H9 (cell line): ENCODE measurements at regions not wholly inside any gene's neighbourhood (a gene's known extent, or its start where the extent isn't known, plus 50 kb on each side); places are given as distances from the start of the nearest gene placed in this dataset.

Source experiments
- DNase-seq: peaks from one replicate; pipeline ENCODE4 v3.0.0-alpha.2; 2017
- H2AFZ ChIP-seq: one replicate; pipeline ENCODE4 v1.6.1; 2013; ENCODE audit warnings: mild to moderate bottlenecking, low read length, control low read depth, moderate library complexity
- H2AK5ac ChIP-seq: 2 replicates; pipeline ENCODE4 v1.6.1; 2013; ENCODE audit warnings: low read length, control low read depth, mixed read lengths; ENCODE audit not compliant: insufficient read length
- H2BK120ac ChIP-seq: one replicate; pipeline ENCODE4 v1.6.1; 2013; ENCODE audit warnings: low read depth, mild to moderate bottlenecking, low read length, control low read depth, inconsistent platforms; ENCODE audit not compliant: poor library complexity, severe bottlenecking
- H2BK12ac ChIP-seq: 2 replicates; pipeline ENCODE4 v1.6.1; 2013; ENCODE audit warnings: low read length, control low read depth, mixed read lengths, low read depth; ENCODE audit not compliant: insufficient read length
- H2BK15ac ChIP-seq: 2 replicates; pipeline ENCODE4 v1.6.1; 2013; ENCODE audit warnings: low read depth, low read length, control low read depth
- H2BK20ac ChIP-seq: one replicate; pipeline ENCODE4 v1.6.1; 2013; ENCODE audit warnings: low read depth, mild to moderate bottlenecking, low read length, control low read depth, inconsistent platforms; ENCODE audit not compliant: poor library complexity, severe bottlenecking
- H2BK5ac ChIP-seq: 2 replicates; pipeline ENCODE4 v1.6.1; 2013; ENCODE audit warnings: low read length, control low read depth, mixed read lengths; ENCODE audit not compliant: insufficient read length
- H3K14ac ChIP-seq: 2 replicates; pipeline ENCODE4 v1.6.1; 2013; ENCODE audit warnings: low read length, control low read depth; ENCODE audit not compliant: insufficient read depth
- H3K18ac ChIP-seq: 2 replicates; pipeline ENCODE4 v1.6.1; 2013; ENCODE audit warnings: low read depth, mild to moderate bottlenecking, mixed read lengths, low read length, control low read depth; ENCODE audit not compliant: insufficient read length
- H3K23ac ChIP-seq: 2 replicates; pipeline ENCODE4 v1.6.1; 2013; ENCODE audit warnings: low read length, control low read depth, mixed read lengths, low read depth; ENCODE audit not compliant: insufficient read length
- H3K23me2 ChIP-seq: 2 replicates; pipeline ENCODE4 v1.6.1; 2013; ENCODE audit warnings: low read depth, mild to moderate bottlenecking, mixed read lengths, low read length, control low read depth; ENCODE audit not compliant: insufficient read length, poor library complexity, severe bottlenecking
- H3K27ac ChIP-seq: 2 replicates; pipeline ENCODE4 v1.5.1; 2013; ENCODE audit warnings: low read length, control low read depth, mixed read lengths, low read depth; ENCODE audit not compliant: insufficient read length
- H3K27me3 ChIP-seq: 2 replicates; pipeline ENCODE4 v1.6.1; 2013; ENCODE audit warnings: low read length, control low read depth, inconsistent platforms; ENCODE audit not compliant: insufficient read depth
- H3K4ac ChIP-seq: 2 replicates; pipeline ENCODE4 v1.6.1; 2013; ENCODE audit warnings: low read depth, mild to moderate bottlenecking, control low read depth, inconsistent platforms, low read length, moderate library complexity
- H3K4me1 ChIP-seq: 2 replicates; pipeline ENCODE4 v1.6.1; 2013; ENCODE audit warnings: low read length, control low read depth, inconsistent platforms; ENCODE audit not compliant: insufficient read depth
- H3K4me2 ChIP-seq: 2 replicates; pipeline ENCODE4 v1.6.1; 2013; ENCODE audit warnings: low read length, control low read depth, mixed read lengths; ENCODE audit not compliant: insufficient read length, insufficient read depth
- H3K56ac ChIP-seq: 2 replicates; pipeline ENCODE4 v1.6.1; 2013; ENCODE audit warnings: low read depth, mild to moderate bottlenecking, mixed read lengths, low read length, control low read depth; ENCODE audit not compliant: insufficient read length
- H3K79me1 ChIP-seq: 2 replicates; pipeline ENCODE4 v1.6.1; 2013; ENCODE audit warnings: low read depth, mild to moderate bottlenecking, moderate library complexity, low read length, control low read depth, inconsistent platforms; ENCODE audit not compliant: insufficient read depth, poor library complexity, severe bottlenecking
- H3K79me2 ChIP-seq: 2 replicates; pipeline ENCODE4 v1.6.1; 2013; ENCODE audit warnings: low read length, control low read depth, inconsistent platforms; ENCODE audit not compliant: insufficient read depth
- H3K9ac ChIP-seq: 2 replicates; pipeline ENCODE4 v1.6.1; 2013; ENCODE audit warnings: low read length, control low read depth, mixed read lengths; ENCODE audit not compliant: insufficient read length; ENCODE audit errors: extremely low read depth
- H3K9me3 ChIP-seq: one replicate; pipeline ENCODE4 v1.6.1; 2013; ENCODE audit warnings: low read depth, low read length, inconsistent platforms; ENCODE audit not compliant: control insufficient read depth
- H3T11ph ChIP-seq: one replicate; pipeline ENCODE4 v1.6.1; 2013; ENCODE audit warnings: mild to moderate bottlenecking, low read length, control low read depth, inconsistent platforms
- H4K20me1 ChIP-seq: one replicate; pipeline ENCODE4 v1.6.1; 2013; ENCODE audit not compliant: control insufficient read depth, insufficient read length, insufficient read depth
- H4K5ac ChIP-seq: 2 replicates; pipeline ENCODE4 v1.6.1; 2013; ENCODE audit warnings: low read depth, mild to moderate bottlenecking, mixed read lengths, low read length, control low read depth; ENCODE audit not compliant: insufficient read length
- H4K8ac ChIP-seq: replicated peaks from 2 replicates; pipeline ENCODE4 v1.6.1; 2013; ENCODE audit warnings: low read length, control low read depth, mixed read lengths, low read depth; ENCODE audit not compliant: insufficient read length
- H4K91ac ChIP-seq: 2 replicates; pipeline ENCODE4 v1.6.1; 2013; ENCODE audit warnings: low read depth, mild to moderate bottlenecking, moderate library complexity, mixed read lengths, low read length, control low read depth; ENCODE audit not compliant: insufficient read length
- H3K27ac Mint-ChIP-seq, 3 experiments: 2 replicates in 2 of 3; 3 replicates in 1 of 3; pipeline ENCODE4 v1.8.0; 2020 to 2021; ENCODE audit warnings: mixed read lengths in 3 of 3, mild to moderate bottlenecking in 1 of 3, moderate library complexity in 1 of 3
- H3K27me3 Mint-ChIP-seq: 2 replicates; pipeline ENCODE4 v1.8.0; 2021; ENCODE audit warnings: low read depth, mild to moderate bottlenecking, moderate library complexity, mixed read lengths
- H3K36me3 Mint-ChIP-seq, 3 experiments: 2 replicates in 2 of 3; 3 replicates in 1 of 3; pipeline ENCODE4 v1.8.0; 2020 to 2021; ENCODE audit warnings: low read depth in 3 of 3, mixed read lengths in 3 of 3; ENCODE audit not compliant: insufficient read depth in 1 of 3
- H3K4me1 Mint-ChIP-seq, 2 experiments: 2 replicates each; pipeline ENCODE4 v1.8.0; 2020; ENCODE audit warnings: mixed read lengths in 2 of 2
- H3K4me3 Mint-ChIP-seq, 2 experiments: 2 replicates in 1 of 2; 3 replicates in 1 of 2; pipeline ENCODE4 v1.8.0; 2020 to 2021; ENCODE audit warnings: mild to moderate bottlenecking in 2 of 2, mixed read lengths in 2 of 2, moderate library complexity in 1 of 2
- H3K9me3 Mint-ChIP-seq, 2 experiments: 2 replicates in 1 of 2; 3 replicates in 1 of 2; pipeline ENCODE4 v1.8.0; 2020; ENCODE audit warnings: mild to moderate bottlenecking in 2 of 2, mixed read lengths in 2 of 2, moderate library complexity in 1 of 2
- WGBS: extraction: QIAGEN DNeasy Blood & Tissue Kit; methylation state at CpG from one replicate; pipeline ENCODE4 v1.1.7; 2013; ENCODE audit warnings: missing lambda C conversion rate, low lambda C conversion rate, mixed read lengths; ENCODE audit not compliant: insufficient read length; ENCODE audit errors: extremely low coverage; 5-methylcytosine and 5-hydroxymethylcytosine counted together
- TF ChIP-seq, protein P1 (sequence below): fragments of 200-600 bp; sonication (generic); conservative IDR thresholded peaks from 3 replicates; pipeline ENCODE4 v1.8.0; 2021; ENCODE audit warnings: antibody characterized with exemption, mild to moderate bottlenecking

DNA sequence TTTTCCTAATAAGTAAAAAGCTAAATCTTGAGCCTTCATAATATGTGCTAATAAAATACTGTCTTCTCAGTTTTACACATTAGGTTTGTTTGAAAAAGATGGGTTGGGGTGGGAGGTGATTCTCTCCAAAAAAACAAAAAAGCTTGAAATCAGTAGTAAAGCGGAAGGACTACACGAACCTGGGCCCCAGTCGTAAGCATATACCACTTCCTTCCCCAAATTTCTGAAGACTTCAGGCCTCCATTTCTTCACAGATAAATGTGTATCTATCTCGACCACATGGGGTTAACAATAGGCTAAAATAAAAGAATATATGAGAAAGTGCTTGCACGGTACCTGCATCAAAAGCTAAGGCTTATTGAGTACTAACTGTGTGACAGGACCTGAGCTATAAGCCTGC, 51.6 kb upstream of the PAX2 start:
- H3K27me3 ChIP-seq: no peaks in the 10 kb centered on the region

More for the DNA sequence above, 51.6 kb upstream of the PAX2 start:
- no peak overlapping the region for H2AK5ac ChIP-seq
- no peaks in the 10 kb centered on the region for H3K4me1 ChIP-seq
- no peak overlapping the region for H2BK15ac ChIP-seq
- no peaks in the 10 kb centered on the region for H3K9me3 ChIP-seq
- H3K18ac ChIP-seq: no peak overlapping the region
- no peak overlapping the region for H4K8ac ChIP-seq
- no peak overlapping the region for H3K27ac ChIP-seq
- no peak overlapping the region for H4K5ac ChIP-seq
- no peak overlapping the region for H3T11ph ChIP-seq
- H3K23me2 ChIP-seq: no peaks in the 10 kb centered on the region
- H3K56ac ChIP-seq: no peak overlapping the region
- no peak overlapping the region for H3K14ac ChIP-seq
- TF ChIP-seq, protein P1, sequence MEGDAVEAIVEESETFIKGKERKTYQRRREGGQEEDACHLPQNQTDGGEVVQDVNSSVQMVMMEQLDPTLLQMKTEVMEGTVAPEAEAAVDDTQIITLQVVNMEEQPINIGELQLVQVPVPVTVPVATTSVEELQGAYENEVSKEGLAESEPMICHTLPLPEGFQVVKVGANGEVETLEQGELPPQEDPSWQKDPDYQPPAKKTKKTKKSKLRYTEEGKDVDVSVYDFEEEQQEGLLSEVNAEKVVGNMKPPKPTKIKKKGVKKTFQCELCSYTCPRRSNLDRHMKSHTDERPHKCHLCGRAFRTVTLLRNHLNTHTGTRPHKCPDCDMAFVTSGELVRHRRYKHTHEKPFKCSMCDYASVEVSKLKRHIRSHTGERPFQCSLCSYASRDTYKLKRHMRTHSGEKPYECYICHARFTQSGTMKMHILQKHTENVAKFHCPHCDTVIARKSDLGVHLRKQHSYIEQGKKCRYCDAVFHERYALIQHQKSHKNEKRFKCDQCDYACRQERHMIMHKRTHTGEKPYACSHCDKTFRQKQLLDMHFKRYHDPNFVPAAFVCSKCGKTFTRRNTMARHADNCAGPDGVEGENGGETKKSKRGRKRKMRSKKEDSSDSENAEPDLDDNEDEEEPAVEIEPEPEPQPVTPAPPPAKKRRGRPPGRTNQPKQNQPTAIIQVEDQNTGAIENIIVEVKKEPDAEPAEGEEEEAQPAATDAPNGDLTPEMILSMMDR: no peak
- H2BK20ac ChIP-seq: no peak overlapping the region
- H3K4me1 Mint-ChIP-seq: no peaks in the 10 kb centered on the region
- peaks cover 69% of the 10 kb centered on the region for H3K27me3 Mint-ChIP-seq
- no peak overlapping the region for H2BK12ac ChIP-seq
- H2AFZ ChIP-seq: no peak overlapping the region
- no peak overlapping the region for H3K23ac ChIP-seq
- H3K4me3 Mint-ChIP-seq: no peak overlapping the region; a peak in 1 of 5 replicates
- no peaks in the 10 kb centered on the region for H3K9me3 Mint-ChIP-seq
- no peak overlapping the region for H3K9ac ChIP-seq
- H3K27ac Mint-ChIP-seq: no peak overlapping the region
- H4K91ac ChIP-seq: no peak overlapping the region
- no peaks in the 10 kb centered on the region for H3K79me1 ChIP-seq
- H2BK5ac ChIP-seq: no peak overlapping the region
- H3K79me2 ChIP-seq: no peaks in the 10 kb centered on the region
- no peaks in the 10 kb centered on the region for H3K36me3 Mint-ChIP-seq
- H3K4ac ChIP-seq: no peak overlapping the region
- no peaks in the 10 kb centered on the region for H4K20me1 ChIP-seq
- DNase-seq: no peak
- WGBS: no CpG with 5 or more reads among the region's 5 CpGs
- H3K4me2 ChIP-seq: no peak overlapping the region
- no peak overlapping the region for H2BK120ac ChIP-seq
